OCI-LY7 (cell line): ENCODE measurements at regions not wholly inside any gene's neighbourhood (a gene's known extent, or its start where the extent isn't known, plus 50 kb on each side); places are given as distances from the start of the nearest gene placed in this dataset.

ENCODE experiments used
- BruUV-seq: library from RNA; stranded (reverse); fragments of 400-500 nt; replicated peaks from 2 replicates; lab custom pipeline; 2021; lab: Mats Ljungman, UMichigan
- CTCF ChIA-PET: fragments of 300-600 bp; sonication (Branson Sonifier 250); formaldehyde crosslinking; loops from one replicate; lab custom pipeline; 2022; ENCODE audit warnings: antibody characterized with exemption; ENCODE audit not compliant: unreplicated experiment; lab: Charles Lee
- POLR2A ChIA-PET: fragments of 300-600 bp; sonication (Branson Sonifier 250); formaldehyde crosslinking; loops from one replicate; lab custom pipeline; 2022; ENCODE audit warnings: antibody characterized with exemption; lab: Charles Lee
- DNase-seq: peaks from one replicate; pipeline ENCODE4 v3.0.0-alpha.2; 2015; ENCODE audit warnings: low spot score
- H2AFZ ChIP-seq: fragments of 200-600 bp; sonication (generic), shearing (Covaris generic); 2 replicates; pipeline ENCODE4 v1.6.1; 2014; ENCODE audit warnings: mild to moderate bottlenecking, antibody characterized with exemption, low read length, moderate library complexity
- H3K27ac ChIP-seq: fragments of 200-600 bp; sonication (generic); 2 replicates; pipeline ENCODE4 v1.5.1; 2014; ENCODE audit warnings: mixed run types, low read depth, mild to moderate bottlenecking, moderate library complexity, low read length, inconsistent platforms; ENCODE audit not compliant: poor library complexity, severe bottlenecking
- H3K36me3 ChIP-seq: fragments of 200-600 bp; sonication (generic); 2 replicates; pipeline ENCODE4 v1.6.1; 2014; ENCODE audit warnings: mild to moderate bottlenecking, antibody characterized with exemption, low read length, moderate library complexity, mixed read lengths; ENCODE audit not compliant: insufficient read depth
- H3K4me1 ChIP-seq: fragments of 200-600 bp; sonication (generic); 2 replicates; pipeline ENCODE4 v1.5.1; 2014; ENCODE audit warnings: mild to moderate bottlenecking, low read length; ENCODE audit not compliant: insufficient read depth, poor library complexity, severe bottlenecking
- H3K4me2 ChIP-seq: fragments of 200-600 bp; sonication (generic); 2 replicates; pipeline ENCODE4 v1.6.1; 2014; ENCODE audit warnings: mild to moderate bottlenecking, low read length
- H3K4me3 ChIP-seq: fragments of 200-600 bp; sonication (generic); 2 replicates; pipeline ENCODE4 v1.5.1; 2014; ENCODE audit warnings: mild to moderate bottlenecking, low read depth, low read length; ENCODE audit not compliant: poor library complexity, severe bottlenecking
- H3K79me2 ChIP-seq: fragments of 200-600 bp; sonication (generic); 2 replicates; pipeline ENCODE4 v1.6.1; 2016; ENCODE audit warnings: low read depth, mild to moderate bottlenecking, low read length, moderate library complexity, mixed read lengths; ENCODE audit not compliant: insufficient read depth
- H3K9me2 ChIP-seq: fragments of 200-600 bp; sonication (generic); 2 replicates; pipeline ENCODE4 v1.6.1; 2016; ENCODE audit warnings: mild to moderate bottlenecking, low read length, mixed read lengths; ENCODE audit not compliant: insufficient read depth
- H3K9me3 ChIP-seq: fragments of 200-600 bp; sonication (generic); 2 replicates; pipeline ENCODE4 v1.6.1; 2014; ENCODE audit warnings: mild to moderate bottlenecking, mixed run types, low read length, mixed read lengths
- H4K20me1 ChIP-seq: fragments of 200-600 bp; sonication (generic); 2 replicates; pipeline ENCODE4 v1.6.1; 2014; ENCODE audit warnings: mild to moderate bottlenecking, antibody characterized with exemption, low read length, moderate library complexity, mixed read lengths; ENCODE audit not compliant: insufficient read depth
- CTCF ChIP-seq: fragments of 200-600 bp; sonication (generic); conservative IDR thresholded peaks from 2 replicates; pipeline ENCODE4 v1.5.1; 2014; ENCODE audit warnings: mild to moderate bottlenecking, antibody characterized with exemption, low read length, moderate library complexity, mixed read lengths
- EZH2phosphoT487 ChIP-seq: fragments of 200-600 bp; sonication (generic); IDR thresholded peaks from 2 replicates; pipeline ENCODE4 v1.6.1; 2018; ENCODE audit warnings: low read depth, borderline replicate concordance, mild to moderate bottlenecking, mixed run types, antibody characterized with exemption, low read length, moderate library complexity, mixed read lengths
- intact Hi-C: fragments of 100-400 bp; cut with micrococcal nuclease; formaldehyde crosslinking; loops from one replicate; pipeline ENCODE4 v1.10.0; 2022; ENCODE audit not compliant: unreplicated experiment

DNA sequence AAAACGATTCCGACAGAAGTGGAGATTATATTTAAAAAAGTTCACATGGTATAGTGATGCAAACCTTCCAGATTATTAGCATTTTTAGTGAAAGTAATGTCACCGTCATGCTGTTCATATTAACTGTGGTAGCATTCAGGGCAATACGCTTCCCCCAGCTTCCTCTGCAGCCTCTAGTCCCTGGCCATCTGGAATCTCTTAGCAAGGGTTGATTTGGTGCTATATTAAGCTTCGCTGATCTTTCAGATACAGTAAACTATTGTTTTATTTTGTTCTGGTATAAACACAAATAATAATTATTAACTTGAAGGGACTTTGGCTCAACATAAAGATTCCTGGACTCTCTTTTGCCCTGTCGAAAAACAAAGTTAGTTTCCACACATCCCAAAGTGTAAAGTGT, 1080.5 kb upstream of the TENM3 start:
- TF ChIP-seq EZH2phosphoT487 (no peak), CTCF (no peak)
- no peak overlapping the region for H2AFZ ChIP-seq
- no TSS peak for BruUV-seq

GRCh38 chr4:181166742-181167399, 1076.3 kb upstream of the TENM3 start:
- H3K79me2 ChIP-seq = no peaks in the 10 kb centered on the region
- no peak overlapping the region for H3K4me2 ChIP-seq
- no TSS peak for BruUV-seq
- H3K9me2 ChIP-seq = no peaks in the 10 kb centered on the region
- ChIA-PET CTCF (no interaction called here), POLR2A (interaction anchor here (0.7 to 1.2 kb wide), 2 partner anchors 23 to 874 kb away, joined by 3 read pairs; no protein-coding TSS in a partner anchor)
- TF ChIP-seq EZH2phosphoT487 (no peak), CTCF (no peak)
- intact Hi-C loops = no loop called here
- H3K4me1 ChIP-seq = no peaks in the 10 kb centered on the region
- H3K27ac ChIP-seq = no peak overlapping the region
- H3K9me3 ChIP-seq = no peaks in the 10 kb centered on the region
- H2AFZ ChIP-seq = no peak overlapping the region
- H3K36me3 ChIP-seq = no peaks in the 10 kb centered on the region
- H4K20me1 ChIP-seq = no peaks in the 10 kb centered on the region
- no peak for DNase-seq
- no peak overlapping the region for H3K4me3 ChIP-seq

More for the DNA sequence above, 1080.5 kb upstream of the TENM3 start:
- H3K4me2 ChIP-seq = no peak overlapping the region
- no peaks in the 10 kb centered on the region for H3K9me3 ChIP-seq
- ChIA-PET CTCF (no interaction called here), POLR2A (interaction anchor here (0.6 kb wide), 1 partner anchor 1625 kb away, joined by 3 read pairs; no protein-coding TSS in a partner anchor)
- intact Hi-C loops = no loop called here
- H3K4me3 ChIP-seq = no peak overlapping the region
- H3K9me2 ChIP-seq = no peaks in the 10 kb centered on the region
- no peaks in the 10 kb centered on the region for H4K20me1 ChIP-seq
- no peak overlapping the region for H3K27ac ChIP-seq
- no peak for DNase-seq
- H3K36me3 ChIP-seq = no peaks in the 10 kb centered on the region
- H3K79me2 ChIP-seq = no peaks in the 10 kb centered on the region
- no peaks in the 10 kb centered on the region for H3K4me1 ChIP-seq
